ENCODE measurements at regions not wholly inside any gene's neighbourhood (a gene's known extent, or its start where the extent isn't known, plus 50 kb on each side); places are given as distances from the start of the nearest gene placed in this dataset.

GRCh38 chr12:66043035-66043434 is 87.5 kb downstream of the LLPH start:
- no peak for DNase-seq

GRCh38 chr12:66041651-66042363 is 88.7 kb downstream of the LLPH start:
- no peak for DNase-seq

GRCh38 chr12:66036317-66036716 is 94.2 kb downstream of the LLPH start:
- no peak for DNase-seq

GRCh38 chr12:66035288-66035966 is 95.1 kb downstream of the LLPH start:
- DNase-seq = peak; percentile 34 to 70

- no peak for DNase-seq
These were observed 97.4 kb downstream of the LLPH start for GRCh38 chr12:66033151-66033550.

GRCh38 chr12:66032739-66033138 is 97.8 kb downstream of the LLPH start:
- DNase-seq = no peak

- DNase-seq = no peak
These were observed 100.3 kb downstream of the LLPH start for GRCh38 chr12:66030217-66030781.

- no peak for DNase-seq
These were observed 102.2 kb downstream of the LLPH start for GRCh38 chr12:66028390-66028789.

GRCh38 chr12:66025477-66025876 is 105.1 kb downstream of the LLPH start:
- DNase-seq = no peak

GRCh38 chr12:66024949-66025348 is 105.6 kb downstream of the LLPH start:
- DNase-seq = no peak

- DNase-seq = no peak
These were observed 110.1 kb downstream of the LLPH start for GRCh38 chr12:66020481-66020880.

- DNase-seq = no peak
These were observed 112.8 kb downstream of the LLPH start for GRCh38 chr12:66017736-66018135.
